ENCODE measurements at regions not wholly inside any gene's neighbourhood (a gene's known extent, or its start where the extent isn't known, plus 50 kb on each side); places are given as distances from the start of the nearest gene placed in this dataset.

DNA sequence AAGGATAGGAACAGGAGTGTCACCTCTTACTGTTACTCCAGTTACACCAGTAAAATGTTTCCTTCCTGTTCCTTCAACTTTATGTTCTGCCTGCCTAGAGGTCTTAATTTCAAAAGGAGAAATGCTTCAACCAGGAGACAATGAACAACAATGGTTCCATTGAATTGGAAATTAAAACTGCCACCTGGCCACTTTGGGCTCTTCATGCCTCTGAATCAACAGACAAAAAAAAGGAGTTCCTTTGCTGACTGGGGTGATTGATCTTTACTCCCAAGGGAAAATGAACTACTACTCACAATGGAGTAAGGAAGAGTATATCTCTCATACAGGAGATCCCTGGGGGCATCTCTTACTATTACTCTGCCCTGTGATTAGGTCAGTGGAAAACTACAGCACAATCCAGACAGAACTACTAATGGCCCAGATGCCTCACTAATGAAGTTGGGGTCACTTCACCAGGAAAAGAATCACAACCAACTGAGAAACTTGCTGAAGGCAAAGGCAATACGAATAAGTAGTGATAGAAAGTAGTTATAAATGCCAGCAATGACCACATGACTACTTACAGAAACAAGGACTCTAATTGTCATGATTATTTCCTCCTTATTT, 76.6 kb upstream of the PRDX6 start:
- ChIA-PET POLR2A (ENCODE audit: unreplicated experiment) (no interaction called here), CTCF (no interaction called here)
- Histone ChIP-seq H3K27me3 (ENCODE audit: insufficient read depth, low read depth) (no peaks in the 10 kb centered on the region), H3K9me3 (ENCODE audit: insufficient read depth, low read depth) (no peaks in the 10 kb centered on the region), H3K36me3 (ENCODE audit: low read depth) (no peaks in the 10 kb centered on the region), H3K79me2 (ENCODE audit: low read depth) (no peaks in the 10 kb centered on the region), H3K27ac (no peak overlapping the region), H4K20me1 (ENCODE audit: insufficient read depth) (no peaks in the 10 kb centered on the region), H3K4me2 (no peak overlapping the region), H3K4me3 (no peak overlapping the region), H3K9me2 (ENCODE audit: insufficient read depth) (no peaks in the 10 kb centered on the region), H3K4me1 (replicated peaks; ENCODE audit: insufficient read depth) (peaks cover 4% of the 10 kb centered on the region), H3F3A (ENCODE audit: insufficient read depth, low read depth) (peaks cover 4% of the 10 kb centered on the region; the same call in 1 of the 2 replicates), H2AFZ (no peak overlapping the region)
- no peak for DNase-seq
- TF ChIP-seq, protein P1, sequence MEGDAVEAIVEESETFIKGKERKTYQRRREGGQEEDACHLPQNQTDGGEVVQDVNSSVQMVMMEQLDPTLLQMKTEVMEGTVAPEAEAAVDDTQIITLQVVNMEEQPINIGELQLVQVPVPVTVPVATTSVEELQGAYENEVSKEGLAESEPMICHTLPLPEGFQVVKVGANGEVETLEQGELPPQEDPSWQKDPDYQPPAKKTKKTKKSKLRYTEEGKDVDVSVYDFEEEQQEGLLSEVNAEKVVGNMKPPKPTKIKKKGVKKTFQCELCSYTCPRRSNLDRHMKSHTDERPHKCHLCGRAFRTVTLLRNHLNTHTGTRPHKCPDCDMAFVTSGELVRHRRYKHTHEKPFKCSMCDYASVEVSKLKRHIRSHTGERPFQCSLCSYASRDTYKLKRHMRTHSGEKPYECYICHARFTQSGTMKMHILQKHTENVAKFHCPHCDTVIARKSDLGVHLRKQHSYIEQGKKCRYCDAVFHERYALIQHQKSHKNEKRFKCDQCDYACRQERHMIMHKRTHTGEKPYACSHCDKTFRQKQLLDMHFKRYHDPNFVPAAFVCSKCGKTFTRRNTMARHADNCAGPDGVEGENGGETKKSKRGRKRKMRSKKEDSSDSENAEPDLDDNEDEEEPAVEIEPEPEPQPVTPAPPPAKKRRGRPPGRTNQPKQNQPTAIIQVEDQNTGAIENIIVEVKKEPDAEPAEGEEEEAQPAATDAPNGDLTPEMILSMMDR (conservative IDR thresholded peaks at IDR 0.05), result no peak
- TF ChIP-seq EZH2 (IDR thresholded peaks at IDR 0.05; ENCODE audit: low read depth), result no peak
- intact Hi-C loops (cut with micrococcal nuclease; ENCODE audit: unreplicated experiment), result no loop called here
- no TSS peak for BruUV-seq (replicated peaks)

DNA sequence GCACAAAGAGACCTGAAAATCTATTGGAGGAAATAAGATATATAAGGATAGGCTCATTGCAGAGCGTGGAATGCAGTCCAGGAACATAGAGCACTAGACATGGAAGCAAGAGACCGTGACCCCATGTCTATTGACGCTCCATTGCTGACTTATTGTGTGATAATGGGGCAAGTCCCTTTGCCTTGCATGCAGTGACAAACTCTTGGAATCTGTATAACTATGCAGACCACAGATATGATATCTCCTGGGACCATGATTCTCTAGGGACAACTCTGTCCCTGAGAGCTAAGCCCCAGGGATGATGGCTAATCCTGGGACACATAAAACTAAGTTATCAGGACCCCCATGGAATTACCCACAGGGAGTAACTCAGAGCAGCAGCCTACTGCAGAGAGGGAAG, 73.1 kb upstream of the PRDX6 start:
- BruUV-seq (replicated peaks), result no TSS peak
- Histone ChIP-seq H4K20me1 (ENCODE audit: insufficient read depth) (no peaks in the 10 kb centered on the region), H3K4me3 (no peak overlapping the region), H3K9me2 (ENCODE audit: insufficient read depth) (no peaks in the 10 kb centered on the region), H3K4me1 (replicated peaks; ENCODE audit: insufficient read depth) (peaks cover 16% of the 10 kb centered on the region), H3K79me2 (ENCODE audit: low read depth) (no peaks in the 10 kb centered on the region), H3K4me2 (no peak overlapping the region), H3F3A (ENCODE audit: insufficient read depth, low read depth) (peaks cover 13% of the 10 kb centered on the region), H3K36me3 (ENCODE audit: low read depth) (no peaks in the 10 kb centered on the region), H3K27ac (no peak overlapping the region), H3K9me3 (ENCODE audit: insufficient read depth, low read depth) (no peaks in the 10 kb centered on the region), H2AFZ (no peak overlapping the region), H3K27me3 (ENCODE audit: insufficient read depth, low read depth) (no peaks in the 10 kb centered on the region)
- ChIA-PET CTCF (no interaction called here), POLR2A (ENCODE audit: unreplicated experiment) (interaction anchor here (0.7 kb wide), 1 partner anchor 26 kb away, joined by 3 read pairs; no protein-coding TSS in a partner anchor)
- DNase-seq, result no peak
- intact Hi-C loops (cut with micrococcal nuclease; ENCODE audit: unreplicated experiment), result no loop called here
- TF ChIP-seq EZH2 (IDR thresholded peaks at IDR 0.05; ENCODE audit: low read depth), result no peak

DNA sequence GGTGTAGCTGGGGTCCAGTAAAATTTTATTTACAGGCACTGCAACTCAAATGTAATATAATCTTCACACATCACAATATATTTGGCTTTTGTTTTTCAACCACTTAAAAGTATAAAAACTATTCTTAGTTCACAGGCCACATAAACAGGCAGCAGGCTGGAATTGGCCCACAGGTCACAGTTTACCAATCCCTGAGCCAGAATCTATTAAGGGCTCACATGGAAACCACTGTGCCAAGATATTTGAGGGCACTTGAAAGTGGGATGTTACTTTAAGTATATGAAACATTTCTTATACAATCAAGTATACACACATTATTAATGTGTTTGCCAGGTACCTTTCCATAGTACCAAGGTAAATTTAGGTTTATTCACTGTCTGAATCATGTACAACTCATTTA, 71.9 kb upstream of the PRDX6 start:
- peak overlapping the region; percentile 31; the same call in 1 of the 2 replicates for H3K27ac ChIP-seq
- H3K27me3 ChIP-seq (ENCODE audit: insufficient read depth, low read depth), result no peaks in the 10 kb centered on the region
- BruUV-seq (replicated peaks), result no TSS peak

More for the DNA sequence above, 71.9 kb upstream of the PRDX6 start:
- H3K4me1 ChIP-seq (replicated peaks; ENCODE audit: insufficient read depth), result peaks cover 16% of the 10 kb centered on the region
- H3K9me2 ChIP-seq (ENCODE audit: insufficient read depth), result no peaks in the 10 kb centered on the region
- H3K4me3 ChIP-seq, result no peak overlapping the region
- H4K20me1 ChIP-seq (ENCODE audit: insufficient read depth), result no peaks in the 10 kb centered on the region
- H3K4me2 ChIP-seq, result no peak overlapping the region; the same call in 1 of the 2 replicates
- H3K36me3 ChIP-seq (ENCODE audit: low read depth), result no peaks in the 10 kb centered on the region
- H3K9me3 ChIP-seq (ENCODE audit: insufficient read depth, low read depth), result no peaks in the 10 kb centered on the region
- H2AFZ ChIP-seq, result no peak overlapping the region
- intact Hi-C loops (cut with micrococcal nuclease; ENCODE audit: unreplicated experiment), result loop anchor here (5.0 kb wide), 2 partner anchors 148 to 578 kb away; no protein-coding TSS in a partner anchor
- H3F3A ChIP-seq (ENCODE audit: insufficient read depth, low read depth), result peaks cover 13% of the 10 kb centered on the region
- TF ChIP-seq, protein P1 (conservative IDR thresholded peaks at IDR 0.05), result no peak
- no peak for TF ChIP-seq EZH2 (IDR thresholded peaks at IDR 0.05; ENCODE audit: low read depth)
- no peaks in the 10 kb centered on the region for H3K79me2 ChIP-seq (ENCODE audit: low read depth)
- ChIA-PET CTCF (no interaction called here), POLR2A (ENCODE audit: unreplicated experiment) (interaction anchor here (1.0 kb wide), 1 partner anchor 463 kb away, joined by 4 read pairs; the partner anchor contains the start of gene ZBTB37)
- DNase-seq, result no peak
